IMR-90 (cell line): ENCODE measurements at regions not wholly inside any gene's neighbourhood (a gene's known extent, or its start where the extent isn't known, plus 50 kb on each side); places are given as distances from the start of the nearest gene placed in this dataset.

Experiments
- ATAC-seq: fragments of 200-7000 bp; cut with Tn5 transposase; 2 replicates; pipeline ENCODE4 v1.9.1; 2020; ENCODE audit warnings: low read depth, mild to moderate bottlenecking, moderate library complexity
- BruUV-seq: library from RNA; stranded (reverse); fragments of 400-500 nt; replicated peaks from 2 replicates; lab custom pipeline; 2021; lab: Mats Ljungman, UMichigan
- CTCF ChIA-PET: fragments of 300-600 bp; formaldehyde crosslinking; extraction: SDS; loops from one replicate; lab custom pipeline; 2021; ENCODE audit warnings: antibody characterized with exemption; lab: Yijun Ruan, JAX
- POLR2A ChIA-PET: fragments of 300-600 bp; sonication (Branson Sonifier 250); formaldehyde crosslinking; loops from one replicate; lab custom pipeline; 2022; ENCODE audit warnings: antibody characterized with exemption; ENCODE audit not compliant: unreplicated experiment; lab: Charles Lee
- DNase-seq: peaks from one replicate; pipeline ENCODE4 v3.0.0; 2013
- H2AFZ ChIP-seq: replicated peaks from 2 replicates; pipeline ENCODE3; 2013; ENCODE audit warnings: low read length, mild to moderate bottlenecking; ENCODE audit not compliant: poor library complexity
- H2AK5ac ChIP-seq: 2 replicates; pipeline ENCODE4 v1.6.1; 2013; ENCODE audit warnings: low read depth, low read length, inconsistent platforms
- H2AK9ac ChIP-seq: replicated peaks from 2 replicates; pipeline ENCODE3; 2013; ENCODE audit warnings: mild to moderate bottlenecking, low read depth, low read length, moderate library complexity; ENCODE audit not compliant: poor library complexity
- H2BK120ac ChIP-seq: 2 replicates; pipeline ENCODE4 v1.6.1; 2013; ENCODE audit warnings: low read depth, low read length, inconsistent platforms
- H2BK15ac ChIP-seq: 3 replicates; pipeline ENCODE4 v1.6.1; 2013; ENCODE audit warnings: low read depth, low read length, inconsistent platforms
- H2BK20ac ChIP-seq: 2 replicates; pipeline ENCODE4 v1.6.1; 2013; ENCODE audit warnings: low read depth, mild to moderate bottlenecking, inconsistent platforms, low read length, moderate library complexity
- H2BK5ac ChIP-seq: 2 replicates; pipeline ENCODE4 v1.6.1; 2013; ENCODE audit warnings: mild to moderate bottlenecking, low read depth, low read length, inconsistent platforms; ENCODE audit not compliant: poor library complexity, severe bottlenecking
- H3K14ac ChIP-seq: replicated peaks from 2 replicates; pipeline ENCODE4 v1.6.1; 2013; ENCODE audit warnings: low read depth, low read length, inconsistent platforms
- H3K18ac ChIP-seq: 2 replicates; pipeline ENCODE4 v1.6.1; 2013; ENCODE audit warnings: low read depth, low read length, control low read depth
- H3K23ac ChIP-seq: 2 replicates; pipeline ENCODE4 v1.6.1; 2013; ENCODE audit warnings: low read depth, low read length, inconsistent platforms
- H3K27ac ChIP-seq: 2 replicates; pipeline ENCODE4 v1.5.1; 2013; ENCODE audit warnings: mild to moderate bottlenecking, control low read depth, low read length; ENCODE audit not compliant: insufficient read depth
- H3K27me3 ChIP-seq: 2 replicates; pipeline ENCODE4 v1.6.1; 2013; ENCODE audit warnings: low read length; ENCODE audit not compliant: control insufficient read depth, insufficient read depth
- H3K36me3 ChIP-seq: 2 replicates; pipeline ENCODE4 v1.6.1; 2013; ENCODE audit warnings: low read length, mixed read lengths; ENCODE audit not compliant: control insufficient read depth, insufficient read depth
- H3K4ac ChIP-seq: 2 replicates; pipeline ENCODE4 v1.6.1; 2013; ENCODE audit warnings: low read depth, low read length, inconsistent platforms
- H3K4me1 ChIP-seq: 2 replicates; pipeline ENCODE4 v1.6.1; 2013; ENCODE audit warnings: low read length, mixed read lengths; ENCODE audit not compliant: control insufficient read depth, insufficient read depth
- H3K4me2 ChIP-seq: 2 replicates; pipeline ENCODE4 v1.6.1; 2013; ENCODE audit warnings: low read depth, mild to moderate bottlenecking, control low read depth, low read length, moderate library complexity
- H3K4me3 ChIP-seq: 2 replicates; pipeline ENCODE4 v1.5.1; 2013; ENCODE audit warnings: low read depth, mild to moderate bottlenecking, control low read depth, low read length, moderate library complexity; ENCODE audit not compliant: insufficient read depth
- H3K56ac ChIP-seq: 2 replicates; pipeline ENCODE4 v1.6.1; 2013; ENCODE audit warnings: low read length, inconsistent platforms; ENCODE audit not compliant: insufficient read depth; ENCODE audit errors: extremely low read depth
- H3K79me1 ChIP-seq, 2 experiments: 2 replicates each; pipeline ENCODE4 v1.6.1; 2013; ENCODE audit warnings: low read length in 2 of 2, inconsistent platforms in 1 of 2, low read depth in 1 of 2
- H3K9ac ChIP-seq: 2 replicates; pipeline ENCODE4 v1.6.1; 2013; ENCODE audit warnings: low read depth, low read length, control low read depth
- H3K9me1 ChIP-seq: 2 replicates; pipeline ENCODE4 v1.6.1; 2013; ENCODE audit warnings: low read length, inconsistent platforms; ENCODE audit not compliant: insufficient read depth
- H3K9me3 ChIP-seq: 2 replicates; pipeline ENCODE4 v1.6.1; 2013; ENCODE audit warnings: low read length; ENCODE audit not compliant: control insufficient read depth, insufficient read depth
- H4K20me1 ChIP-seq: 2 replicates; pipeline ENCODE4 v1.6.1; 2013; ENCODE audit warnings: low read length, inconsistent platforms; ENCODE audit not compliant: insufficient read depth
- H4K5ac ChIP-seq: 2 replicates; pipeline ENCODE4 v1.6.1; 2013; ENCODE audit warnings: mild to moderate bottlenecking, low read depth, low read length, control low read depth
- H4K8ac ChIP-seq, 2 experiments: 2 replicates each; pipeline ENCODE4 v1.6.1; 2013; ENCODE audit warnings: low read depth in 2 of 2, low read length in 2 of 2, control low read depth in 1 of 2, inconsistent platforms in 1 of 2
- H4K91ac ChIP-seq: 2 replicates; pipeline ENCODE4 v1.6.1; 2013; ENCODE audit warnings: low read depth, low read length, inconsistent platforms; ENCODE audit not compliant: insufficient read depth
- BHLHE40 ChIP-seq: fragments of 150-350 bp; IDR thresholded peaks from 2 replicates; pipeline ENCODE4 v1.6.1; 2016; ENCODE audit warnings: mild to moderate bottlenecking, low read depth, low read length
- CEBPB ChIP-seq: IDR thresholded peaks from 2 replicates; pipeline ENCODE4 v1.6.1; 2012; ENCODE audit warnings: low read depth, low read length, improper control_type of control experiment
- CHD1 ChIP-seq: IDR thresholded peaks from 2 replicates; pipeline ENCODE4 v1.6.1; 2012; ENCODE audit warnings: low read depth, low read length, improper control_type of control experiment
- CTCF ChIP-seq: conservative IDR thresholded peaks from 2 replicates; pipeline ENCODE4 v1.5.1; 2012; ENCODE audit warnings: mild to moderate bottlenecking, low read depth, low read length, improper control_type of control experiment
- FOS ChIP-seq: fragments of 150-350 bp; IDR thresholded peaks from 2 replicates; pipeline ENCODE4 v1.6.1; 2016; ENCODE audit warnings: low read depth, low read length
- MAFK ChIP-seq: IDR thresholded peaks from 2 replicates; pipeline ENCODE4 v1.6.1; 2012; ENCODE audit warnings: low read depth, low read length, improper control_type of control experiment
- MAZ ChIP-seq: IDR thresholded peaks from 2 replicates; pipeline ENCODE4 v1.6.1; 2012; ENCODE audit warnings: low read depth, mild to moderate bottlenecking, low read length, improper control_type of control experiment, moderate library complexity, borderline replicate concordance
- MXI1 ChIP-seq: IDR thresholded peaks from 2 replicates; pipeline ENCODE4 v1.6.1; 2012; ENCODE audit warnings: low read depth, mild to moderate bottlenecking, low read length, moderate library complexity, borderline replicate concordance
- NFE2L2 ChIP-seq: fragments of 150-350 bp; IDR thresholded peaks from 2 replicates; pipeline ENCODE4 v1.6.1; 2016; ENCODE audit warnings: low read depth, mild to moderate bottlenecking, low read length
- POLR2A ChIP-seq: IDR thresholded peaks from 2 replicates; pipeline ENCODE4 v1.6.1; 2012; ENCODE audit warnings: mild to moderate bottlenecking, low read depth, low read length
- RAD21 ChIP-seq: IDR thresholded peaks from 2 replicates; pipeline ENCODE4 v1.6.1; 2012; ENCODE audit warnings: low read length, improper control_type of control experiment
- RCOR1 ChIP-seq: IDR thresholded peaks from 2 replicates; pipeline ENCODE4 v1.6.1; 2012; ENCODE audit warnings: mild to moderate bottlenecking, low read length, improper control_type of control experiment; ENCODE audit not compliant: insufficient replicate concordance
- RFX5 ChIP-seq: IDR thresholded peaks from 2 replicates; pipeline ENCODE4 v1.8.0; 2012; ENCODE audit warnings: low read depth, mild to moderate bottlenecking, low read length, moderate library complexity
- SMC3 ChIP-seq: fragments of 150-350 bp; IDR thresholded peaks from 2 replicates; pipeline ENCODE4 v1.6.1; 2016; ENCODE audit warnings: low read depth, mild to moderate bottlenecking, antibody characterized with exemption, low read length, moderate library complexity
- USF2 ChIP-seq: fragments of 150-350 bp; IDR thresholded peaks from 2 replicates; pipeline ENCODE4 v1.6.1; 2017; ENCODE audit warnings: mild to moderate bottlenecking, antibody characterized with exemption, low read length, low read depth
- WGBS, 2 experiments: methylation state at CpG; one replicate each; pipeline versions ENCODE4 v1.1.5 to v1.1.7; 2013; ENCODE audit warnings: missing lambda C conversion rate in 2 of 2; ENCODE audit not compliant: insufficient read length in 1 of 2; ENCODE audit errors: extremely low coverage in 2 of 2; 5-methylcytosine and 5-hydroxymethylcytosine counted together
- dilution Hi-C: fragments of 300-500 bp; cut with HindIII; formaldehyde crosslinking; loops from one replicate; pipeline ENCODE4 v1.14.3; 2018; ENCODE audit warnings: low sequenced_read_pairs; ENCODE audit not compliant: unreplicated experiment
- in situ Hi-C: fragments of 300-500 bp; cut with MboI; formaldehyde crosslinking; loops from 3 replicates; pipeline ENCODE4 v1.14.3; 2019; ENCODE audit warnings: low sequenced_read_pairs, inconsistent platforms, mixed read lengths
- intact Hi-C: fragments of 100-400 bp; cut with micrococcal nuclease; formaldehyde crosslinking; loops from 2 replicates; pipeline ENCODE4 v1.10.0; 2022
- TF ChIP-seq, protein P1 (sequence below): fragments of 150-350 bp; IDR thresholded peaks from 2 replicates; pipeline ENCODE4 v1.6.1; 2016; ENCODE audit warnings: low read depth, mild to moderate bottlenecking, low read length, moderate library complexity, borderline replicate concordance

DNA sequence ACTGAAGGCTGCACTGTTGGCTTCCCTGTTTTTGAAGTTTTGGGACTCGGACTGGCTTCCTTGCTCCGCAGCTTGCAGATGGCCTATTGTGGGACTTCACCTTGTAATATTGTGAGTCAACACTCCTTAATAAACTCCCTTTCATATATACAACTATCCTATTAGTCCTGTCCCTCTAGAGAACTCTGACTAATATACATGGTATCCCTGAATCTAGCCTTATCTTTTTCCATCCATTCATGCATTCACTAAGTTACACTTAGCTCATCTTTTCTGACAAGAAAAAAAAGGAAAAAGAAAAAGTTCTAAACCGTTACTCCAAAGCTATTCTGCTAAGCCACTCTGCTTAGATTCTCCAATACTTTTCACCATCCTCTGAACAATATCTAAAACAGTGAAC lies 1260.2 kb upstream of the PCDH7 start:
- POLR2A ChIA-PET: no interaction called here
- ATAC-seq: peak; percentile 57

More for the DNA sequence above, 1260.2 kb upstream of the PCDH7 start:
- no peak overlapping the region for H3K27ac ChIP-seq
- H2BK15ac ChIP-seq: no peak overlapping the region
- no peak overlapping the region for H4K5ac ChIP-seq
- CTCF ChIA-PET: no interaction called here
- no peak overlapping the region for H2AFZ ChIP-seq
- H4K8ac ChIP-seq: no peak overlapping the region
- intact Hi-C loops: no loop called here
- H3K4ac ChIP-seq: no peak overlapping the region
- H3K4me3 ChIP-seq: no peak overlapping the region
- H3K56ac ChIP-seq: no peak overlapping the region
- no peak overlapping the region for H2BK20ac ChIP-seq
- H3K4me2 ChIP-seq: no peak overlapping the region
- no peak overlapping the region for H2BK120ac ChIP-seq
- DNase-seq: peak; percentile 63
- dilution Hi-C loops: no loop called here
- no peak overlapping the region for H3K23ac ChIP-seq
- BruUV-seq: no TSS peak
- no peak overlapping the region for H3K9ac ChIP-seq
- H3K18ac ChIP-seq: no peak overlapping the region
- no peaks in the 10 kb centered on the region for H3K36me3 ChIP-seq
- no peaks in the 10 kb centered on the region for H4K20me1 ChIP-seq
- no peak overlapping the region for H2BK5ac ChIP-seq
- H2AK9ac ChIP-seq: no peak overlapping the region
- no peak overlapping the region for H2AK5ac ChIP-seq
- H3K27me3 ChIP-seq: no peaks in the 10 kb centered on the region
- TF ChIP-seq, protein P1, sequence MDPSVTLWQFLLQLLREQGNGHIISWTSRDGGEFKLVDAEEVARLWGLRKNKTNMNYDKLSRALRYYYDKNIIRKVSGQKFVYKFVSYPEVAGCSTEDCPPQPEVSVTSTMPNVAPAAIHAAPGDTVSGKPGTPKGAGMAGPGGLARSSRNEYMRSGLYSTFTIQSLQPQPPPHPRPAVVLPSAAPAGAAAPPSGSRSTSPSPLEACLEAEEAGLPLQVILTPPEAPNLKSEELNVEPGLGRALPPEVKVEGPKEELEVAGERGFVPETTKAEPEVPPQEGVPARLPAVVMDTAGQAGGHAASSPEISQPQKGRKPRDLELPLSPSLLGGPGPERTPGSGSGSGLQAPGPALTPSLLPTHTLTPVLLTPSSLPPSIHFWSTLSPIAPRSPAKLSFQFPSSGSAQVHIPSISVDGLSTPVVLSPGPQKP: no peak
- TF ChIP-seq RCOR1 (no peak), BHLHE40 (no peak), MAFK (no peak), CTCF (no peak), NFE2L2 (no peak), CHD1 (no peak), MAZ (no peak), USF2 (no peak), RAD21 (no peak), MXI1 (no peak), POLR2A (no peak), FOS (no peak), RFX5 (no peak), CEBPB (no peak), SMC3 (no peak)
- H3K79me1 ChIP-seq: no peaks in the 10 kb centered on the region
- no peak overlapping the region for H4K91ac ChIP-seq
- no CpG with 5 or more reads among the region's 3 CpGs for WGBS, 2 experiments
- no peaks in the 10 kb centered on the region for H3K4me1 ChIP-seq
- H3K9me1 ChIP-seq: no peaks in the 10 kb centered on the region
- H3K14ac ChIP-seq: no peak overlapping the region
- H3K9me3 ChIP-seq: no peaks in the 10 kb centered on the region
- in situ Hi-C loops: no loop called here
